ENCODE measurements at regions not wholly inside any gene's neighbourhood (a gene's known extent, or its start where the extent isn't known, plus 50 kb on each side); places are given as distances from the start of the nearest gene placed in this dataset.

- H3K4me3 Mint-ChIP-seq: no peak overlapping the region
- POLR2A ChIA-PET: no interaction called here
- H3K27me3 Mint-ChIP-seq: peaks cover 0 to 18% of the 10 kb centered on the region in 2 donors
- no peak for DNase-seq
- no peaks in the 10 kb centered on the region for H3K4me1 Mint-ChIP-seq
- CTCF ChIA-PET: no interaction called here
- H3K27ac ChIP-seq (ENCODE audit: low read depth, low read length): no peak overlapping the region
- H3K9me3 ChIP-seq (ENCODE audit: low read length): no peaks in the 10 kb centered on the region
- peaks cover 0 to 3% (median 0%) of the 10 kb centered on the region in 5 donors for H3K9me3 Mint-ChIP-seq
- H3K36me3 ChIP-seq (ENCODE audit: insufficient read depth, low read length): no peaks in the 10 kb centered on the region
- H3K27me3 ChIP-seq (ENCODE audit: insufficient read depth, low read length, poor library complexity, severe bottlenecking): no peaks in the 10 kb centered on the region
- no peaks in the 10 kb centered on the region for H3K4me1 ChIP-seq (ENCODE audit: insufficient read depth, low read length)
- no peak overlapping the region for H3K4me3 ChIP-seq (ENCODE audit: low read length)
- no peak overlapping the region for H3K27ac Mint-ChIP-seq
- H3K36me3 Mint-ChIP-seq: no peaks in the 10 kb centered on the region
These were observed 481.3 kb upstream of the SULF2 start for GRCh38 chr20:48266571-48266970.

- Histone ChIP-seq H3K9me3 (ENCODE audit: low read length) (no peaks in the 10 kb centered on the region), H3K27me3 (ENCODE audit: insufficient read depth, low read length, poor library complexity, severe bottlenecking) (no peaks in the 10 kb centered on the region), H3K4me1 (ENCODE audit: insufficient read depth, low read length) (no peaks in the 10 kb centered on the region), H3K4me3 (ENCODE audit: low read length) (no peak overlapping the region), H3K27ac (ENCODE audit: low read depth, low read length) (no peak overlapping the region), H3K36me3 (ENCODE audit: insufficient read depth, low read length) (no peaks in the 10 kb centered on the region)
- Mint-ChIP-seq H3K36me3 (no peaks in the 10 kb centered on the region), H3K9me3 (peaks cover 0 to 3% (median 0%) of the 10 kb centered on the region in 5 donors), H3K4me3 (no peak overlapping the region), H3K27ac (no peak overlapping the region), H3K27me3 (peaks cover 0 to 18% of the 10 kb centered on the region in 2 donors), H3K4me1 (no peaks in the 10 kb centered on the region)
- no peak for DNase-seq
- CTCF ChIA-PET: no interaction called here
- POLR2A ChIA-PET: no interaction called here
These were observed 480.5 kb upstream of the SULF2 start for GRCh38 chr20:48265791-48266190.

- Mint-ChIP-seq H3K27me3 (peaks cover 0 to 11% of the 10 kb centered on the region in 2 donors), H3K36me3 (no peaks in the 10 kb centered on the region), H3K27ac (no peak overlapping the region), H3K4me1 (no peaks in the 10 kb centered on the region), H3K9me3 (peaks cover 0 to 3% (median 0%) of the 10 kb centered on the region in 5 donors), H3K4me3 (no peak overlapping the region)
- Histone ChIP-seq H3K4me1 (ENCODE audit: insufficient read depth, low read length) (no peaks in the 10 kb centered on the region), H3K4me3 (ENCODE audit: low read length) (no peak overlapping the region), H3K27me3 (ENCODE audit: insufficient read depth, low read length, poor library complexity, severe bottlenecking) (no peaks in the 10 kb centered on the region), H3K36me3 (ENCODE audit: insufficient read depth, low read length) (no peaks in the 10 kb centered on the region), H3K9me3 (ENCODE audit: low read length) (no peaks in the 10 kb centered on the region), H3K27ac (ENCODE audit: low read depth, low read length) (no peak overlapping the region)
- DNase-seq: no peak
- CTCF ChIA-PET: no interaction called here
- POLR2A ChIA-PET: no interaction called here
These were observed 477.7 kb upstream of the SULF2 start for GRCh38 chr20:48262955-48263354.

GRCh38 chr20:48262466-48262865, 477.2 kb upstream of the SULF2 start:
- Histone ChIP-seq H3K4me3 (ENCODE audit: low read length) (no peak overlapping the region), H3K4me1 (ENCODE audit: insufficient read depth, low read length) (no peaks in the 10 kb centered on the region), H3K36me3 (ENCODE audit: insufficient read depth, low read length) (no peaks in the 10 kb centered on the region), H3K9me3 (ENCODE audit: low read length) (no peaks in the 10 kb centered on the region), H3K27ac (ENCODE audit: low read depth, low read length) (no peak overlapping the region), H3K27me3 (ENCODE audit: insufficient read depth, low read length, poor library complexity, severe bottlenecking) (no peaks in the 10 kb centered on the region)
- Mint-ChIP-seq H3K27ac (no peak overlapping the region), H3K9me3 (no peaks in the 10 kb centered on the region), H3K4me3 (no peak overlapping the region), H3K27me3 (peaks cover 0 to 11% of the 10 kb centered on the region in 2 donors), H3K4me1 (no peaks in the 10 kb centered on the region), H3K36me3 (no peaks in the 10 kb centered on the region)
- CTCF ChIA-PET: no interaction called here
- no peak for DNase-seq
- POLR2A ChIA-PET: no interaction called here

GRCh38 chr20:48261398-48261910, 476.2 kb upstream of the SULF2 start:
- CTCF ChIA-PET: no interaction called here
- Histone ChIP-seq H3K36me3 (ENCODE audit: insufficient read depth, low read length) (no peaks in the 10 kb centered on the region), H3K9me3 (ENCODE audit: low read length) (no peaks in the 10 kb centered on the region), H3K27ac (ENCODE audit: low read depth, low read length) (no peak overlapping the region), H3K4me3 (ENCODE audit: low read length) (no peak overlapping the region), H3K27me3 (ENCODE audit: insufficient read depth, low read length, poor library complexity, severe bottlenecking) (no peaks in the 10 kb centered on the region), H3K4me1 (ENCODE audit: insufficient read depth, low read length) (no peaks in the 10 kb centered on the region)
- Mint-ChIP-seq H3K9me3 (no peaks in the 10 kb centered on the region), H3K4me1 (no peaks in the 10 kb centered on the region), H3K27me3 (peaks cover 0 to 17% of the 10 kb centered on the region in 2 donors), H3K36me3 (no peaks in the 10 kb centered on the region), H3K27ac (no peak overlapping the region), H3K4me3 (no peak overlapping the region)
- POLR2A ChIA-PET: no interaction called here
- no peak for DNase-seq

- Mint-ChIP-seq H3K4me3 (no peak overlapping the region), H3K36me3 (peaks cover 0 to 2% (median 0%) of the 10 kb centered on the region in 3 donors), H3K27me3 (peaks cover 0 to 17% of the 10 kb centered on the region in 2 donors), H3K9me3 (peaks cover 0 to 7% (median 0%) of the 10 kb centered on the region in 5 donors), H3K27ac (no peak overlapping the region), H3K4me1 (no peaks in the 10 kb centered on the region)
- Histone ChIP-seq H3K4me1 (ENCODE audit: insufficient read depth, low read length) (no peaks in the 10 kb centered on the region), H3K27ac (ENCODE audit: low read depth, low read length) (no peak overlapping the region), H3K36me3 (ENCODE audit: insufficient read depth, low read length) (no peaks in the 10 kb centered on the region), H3K4me3 (ENCODE audit: low read length) (no peak overlapping the region), H3K9me3 (ENCODE audit: low read length) (no peaks in the 10 kb centered on the region), H3K27me3 (ENCODE audit: insufficient read depth, low read length, poor library complexity, severe bottlenecking) (no peaks in the 10 kb centered on the region)
- ChIA-PET POLR2A (no interaction called here), CTCF (no interaction called here)
- no peak for DNase-seq
These were observed 475.0 kb upstream of the SULF2 start for GRCh38 chr20:48260129-48260756.

- Mint-ChIP-seq H3K27ac (no peak overlapping the region), H3K4me3 (no peak overlapping the region), H3K4me1 (no peaks in the 10 kb centered on the region), H3K27me3 (peaks cover 0 to 20% of the 10 kb centered on the region in 2 donors), H3K9me3 (peaks cover 0 to 7% (median 0%) of the 10 kb centered on the region in 5 donors), H3K36me3 (peaks cover 0 to 2% (median 0%) of the 10 kb centered on the region in 3 donors)
- Histone ChIP-seq H3K27ac (ENCODE audit: low read depth, low read length) (no peak overlapping the region), H3K27me3 (ENCODE audit: insufficient read depth, low read length, poor library complexity, severe bottlenecking) (no peaks in the 10 kb centered on the region), H3K4me1 (ENCODE audit: insufficient read depth, low read length) (no peaks in the 10 kb centered on the region), H3K36me3 (ENCODE audit: insufficient read depth, low read length) (no peaks in the 10 kb centered on the region), H3K9me3 (ENCODE audit: low read length) (no peaks in the 10 kb centered on the region), H3K4me3 (ENCODE audit: low read length) (no peak overlapping the region)
- ChIA-PET CTCF (no interaction called here), POLR2A (no interaction called here)
- no peak for DNase-seq
These were observed 474.2 kb upstream of the SULF2 start for GRCh38 chr20:48259456-48259855.

- Mint-ChIP-seq H3K9me3 (peaks cover 0 to 7% (median 0%) of the 10 kb centered on the region in 5 donors), H3K27me3 (peaks cover 0 to 21% of the 10 kb centered on the region in 2 donors), H3K4me1 (no peaks in the 10 kb centered on the region), H3K27ac (no peak overlapping the region), H3K36me3 (peaks cover 0 to 2% (median 0%) of the 10 kb centered on the region in 3 donors), H3K4me3 (no peak overlapping the region)
- Histone ChIP-seq H3K36me3 (ENCODE audit: insufficient read depth, low read length) (no peaks in the 10 kb centered on the region), H3K4me3 (ENCODE audit: low read length) (no peak overlapping the region), H3K27ac (ENCODE audit: low read depth, low read length) (no peak overlapping the region), H3K9me3 (ENCODE audit: low read length) (no peaks in the 10 kb centered on the region), H3K4me1 (ENCODE audit: insufficient read depth, low read length) (no peaks in the 10 kb centered on the region), H3K27me3 (ENCODE audit: insufficient read depth, low read length, poor library complexity, severe bottlenecking) (no peaks in the 10 kb centered on the region)
- DNase-seq: no peak
- ChIA-PET CTCF (no interaction called here), POLR2A (no interaction called here)
These were observed 472.6 kb upstream of the SULF2 start for GRCh38 chr20:48257833-48258232.
